ENCODE measurements at regions not wholly inside any gene's neighbourhood (a gene's known extent, or its start where the extent isn't known, plus 50 kb on each side); places are given as distances from the start of the nearest gene placed in this dataset.

DNA sequence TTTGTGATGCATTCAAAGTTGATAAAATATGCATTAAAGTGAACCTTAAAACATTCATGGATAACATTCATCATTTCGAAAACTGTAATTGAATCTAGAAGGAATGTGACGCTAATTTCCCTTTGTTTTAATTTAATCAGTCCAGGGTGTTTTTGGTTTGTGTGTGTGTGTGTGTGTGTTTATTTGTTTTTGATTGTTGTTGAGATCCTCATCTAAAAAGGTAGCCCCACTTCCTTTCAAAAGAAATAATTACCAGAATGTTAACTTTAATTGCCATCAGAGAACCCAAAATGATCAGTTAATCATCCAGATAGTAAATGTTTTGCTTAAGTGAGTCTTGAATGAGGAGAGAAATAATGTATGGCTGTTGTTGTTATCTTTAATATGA is 74.5 kb upstream of the PTPRZ1 start:
- Histone ChIP-seq H3K27me3 (no peaks in the 10 kb centered on the region), H3K27ac (no peak overlapping the region), H3K4me3 (no peak overlapping the region), H3K4me1 (peaks cover 5% of the 10 kb centered on the region), H3K9me3 (no peaks in the 10 kb centered on the region), H3K36me3 (no peaks in the 10 kb centered on the region)
- intact Hi-C loops (cut with DNase I), result no loop called here
- TF ChIP-seq POLR2A (IDR thresholded peaks at IDR 0.05) (no peak), POLR2AphosphoS5 (IDR thresholded peaks at IDR 0.05; ENCODE audit: insufficient read depth in 1 of 2, low read depth in 1 of 2) (no peak)
- TF ChIP-seq, protein P1, sequence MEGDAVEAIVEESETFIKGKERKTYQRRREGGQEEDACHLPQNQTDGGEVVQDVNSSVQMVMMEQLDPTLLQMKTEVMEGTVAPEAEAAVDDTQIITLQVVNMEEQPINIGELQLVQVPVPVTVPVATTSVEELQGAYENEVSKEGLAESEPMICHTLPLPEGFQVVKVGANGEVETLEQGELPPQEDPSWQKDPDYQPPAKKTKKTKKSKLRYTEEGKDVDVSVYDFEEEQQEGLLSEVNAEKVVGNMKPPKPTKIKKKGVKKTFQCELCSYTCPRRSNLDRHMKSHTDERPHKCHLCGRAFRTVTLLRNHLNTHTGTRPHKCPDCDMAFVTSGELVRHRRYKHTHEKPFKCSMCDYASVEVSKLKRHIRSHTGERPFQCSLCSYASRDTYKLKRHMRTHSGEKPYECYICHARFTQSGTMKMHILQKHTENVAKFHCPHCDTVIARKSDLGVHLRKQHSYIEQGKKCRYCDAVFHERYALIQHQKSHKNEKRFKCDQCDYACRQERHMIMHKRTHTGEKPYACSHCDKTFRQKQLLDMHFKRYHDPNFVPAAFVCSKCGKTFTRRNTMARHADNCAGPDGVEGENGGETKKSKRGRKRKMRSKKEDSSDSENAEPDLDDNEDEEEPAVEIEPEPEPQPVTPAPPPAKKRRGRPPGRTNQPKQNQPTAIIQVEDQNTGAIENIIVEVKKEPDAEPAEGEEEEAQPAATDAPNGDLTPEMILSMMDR (IDR thresholded peaks at IDR 0.05), result no peak
- no peak for DNase-seq (ENCODE audit: extremely low spot score in 2 of 2)

DNA sequence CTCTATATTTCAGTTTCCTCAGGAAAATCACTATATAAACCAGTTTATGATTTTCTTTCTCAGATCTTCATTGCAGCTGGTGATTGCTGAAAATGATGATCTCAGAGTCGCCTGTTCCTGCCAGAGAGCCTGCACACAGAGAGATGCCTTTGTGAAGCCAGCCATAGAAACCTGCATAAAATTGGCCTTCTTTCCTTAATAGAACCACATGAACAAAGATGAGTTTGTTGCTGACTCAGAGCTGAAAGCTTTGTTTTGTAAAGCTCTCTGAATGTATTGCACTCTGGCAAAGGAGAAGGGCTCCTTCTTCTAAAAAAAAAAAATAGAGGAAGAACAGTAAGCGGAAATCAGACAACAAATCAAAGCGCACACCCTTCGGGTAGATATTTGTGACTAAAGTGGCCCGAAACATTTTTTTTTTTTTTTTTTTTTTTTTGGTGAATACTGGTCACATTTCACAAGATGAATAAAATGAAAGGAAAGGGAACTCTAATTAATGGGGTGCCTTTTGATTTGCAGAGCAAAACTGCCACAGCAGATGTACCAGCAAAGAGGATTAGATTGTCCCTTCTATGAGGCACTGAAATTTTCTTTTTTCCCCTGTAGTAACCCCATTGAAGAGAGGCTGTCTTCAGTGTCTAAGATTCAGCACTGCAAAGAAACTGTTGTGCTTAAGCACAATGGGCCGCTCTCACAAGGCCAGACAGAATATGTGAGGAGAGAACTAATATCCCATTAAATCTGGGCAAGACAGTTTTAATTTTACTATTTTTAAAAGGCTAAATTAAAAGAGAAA is 75.1 kb upstream of the PTPRZ1 start:
- Histone ChIP-seq H3K36me3 (no peaks in the 10 kb centered on the region), H3K27ac (no peak overlapping the region), H3K4me1 (peaks cover 5% of the 10 kb centered on the region), H3K27me3 (no peaks in the 10 kb centered on the region), H3K9me3 (no peaks in the 10 kb centered on the region), H3K4me3 (no peak overlapping the region)
- no peak for DNase-seq (ENCODE audit: extremely low spot score in 2 of 2)
- intact Hi-C loops (cut with DNase I), result no loop called here
- TF ChIP-seq POLR2A (IDR thresholded peaks at IDR 0.05) (no peak), POLR2AphosphoS5 (IDR thresholded peaks at IDR 0.05; ENCODE audit: insufficient read depth in 1 of 2, low read depth in 1 of 2) (peak in 1 of 2 donors; percentile 57)

DNA sequence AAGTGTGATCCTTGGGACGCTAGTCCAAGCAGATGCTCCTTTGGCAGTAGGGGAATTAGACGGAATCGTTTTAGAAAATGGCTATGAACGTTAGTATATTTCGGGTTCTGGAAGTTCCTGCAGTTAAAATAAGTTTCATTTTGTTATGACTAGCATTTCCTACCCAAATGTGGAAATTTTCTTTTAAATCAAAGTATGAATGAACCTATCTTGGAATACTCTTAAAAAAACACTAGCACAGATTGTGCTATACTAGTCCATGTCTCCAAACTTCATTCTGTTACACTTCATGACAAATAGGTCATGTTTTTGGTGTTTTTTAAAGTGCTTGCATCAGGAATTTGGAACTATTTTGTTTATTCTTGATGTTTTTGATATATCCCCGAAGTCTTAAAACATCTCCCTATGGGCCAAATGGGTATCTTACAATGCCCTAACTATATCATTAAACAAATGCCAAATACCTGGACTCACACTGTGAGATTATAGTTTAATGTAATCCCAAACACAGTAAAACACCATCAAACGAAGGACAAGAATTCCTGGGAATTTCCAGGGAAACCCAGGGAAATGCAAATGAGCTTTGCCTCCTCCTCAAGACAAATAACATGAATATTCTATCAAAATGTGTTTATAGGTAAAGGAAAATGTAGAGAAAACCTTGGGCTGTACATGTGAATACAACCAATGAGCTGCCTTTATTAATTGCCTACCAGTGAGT is 75.9 kb upstream of the PTPRZ1 start:
- Histone ChIP-seq H3K36me3 (no peaks in the 10 kb centered on the region), H3K4me3 (no peak overlapping the region), H3K27ac (no peak overlapping the region), H3K9me3 (no peaks in the 10 kb centered on the region), H3K4me1 (peaks cover 5% of the 10 kb centered on the region), H3K27me3 (no peaks in the 10 kb centered on the region)
- DNase-seq (ENCODE audit: extremely low spot score in 2 of 2), result no peak
- no peak for TF ChIP-seq POLR2A (IDR thresholded peaks at IDR 0.05)
- TF ChIP-seq, protein P1 (IDR thresholded peaks at IDR 0.05), result no peak
- TF ChIP-seq POLR2AphosphoS5 (IDR thresholded peaks at IDR 0.05; ENCODE audit: insufficient read depth in 1 of 2, low read depth in 1 of 2), result no peak
- intact Hi-C loops (cut with DNase I), result no loop called here

DNA sequence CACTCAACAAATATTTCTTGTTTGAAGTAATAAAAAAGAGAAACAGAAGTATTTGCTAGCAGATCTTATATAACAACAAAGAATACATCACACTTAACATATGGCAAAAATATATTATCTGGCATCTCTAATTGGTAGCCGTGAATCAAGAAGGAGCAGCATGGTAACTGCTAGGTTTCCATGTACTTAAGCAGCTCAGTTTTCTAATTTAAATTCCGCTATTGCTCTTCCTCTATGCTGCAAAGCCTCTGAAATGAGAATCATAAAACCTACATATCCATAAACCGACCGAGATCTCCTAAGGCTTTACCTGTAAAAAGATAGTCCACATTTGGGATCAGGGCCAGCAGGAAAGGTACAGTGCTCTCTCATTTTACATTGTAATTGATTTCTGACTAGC is 76.6 kb upstream of the PTPRZ1 start:
- no peak overlapping the region for H3K4me3 ChIP-seq
- no peak for DNase-seq (ENCODE audit: extremely low spot score in 2 of 2)
- TF ChIP-seq POLR2AphosphoS5 (IDR thresholded peaks at IDR 0.05; ENCODE audit: insufficient read depth in 1 of 2, low read depth in 1 of 2), result no peak
- TF ChIP-seq POLR2A (IDR thresholded peaks at IDR 0.05), result no peak
- TF ChIP-seq, protein P1 (IDR thresholded peaks at IDR 0.05), result no peak
- H3K9me3 ChIP-seq, result no peaks in the 10 kb centered on the region
- H3K27ac ChIP-seq, result no peak overlapping the region
- peaks cover 5% of the 10 kb centered on the region for H3K4me1 ChIP-seq
- no peaks in the 10 kb centered on the region for H3K36me3 ChIP-seq
- intact Hi-C loops (cut with DNase I), result no loop called here
- H3K27me3 ChIP-seq, result no peaks in the 10 kb centered on the region

DNA sequence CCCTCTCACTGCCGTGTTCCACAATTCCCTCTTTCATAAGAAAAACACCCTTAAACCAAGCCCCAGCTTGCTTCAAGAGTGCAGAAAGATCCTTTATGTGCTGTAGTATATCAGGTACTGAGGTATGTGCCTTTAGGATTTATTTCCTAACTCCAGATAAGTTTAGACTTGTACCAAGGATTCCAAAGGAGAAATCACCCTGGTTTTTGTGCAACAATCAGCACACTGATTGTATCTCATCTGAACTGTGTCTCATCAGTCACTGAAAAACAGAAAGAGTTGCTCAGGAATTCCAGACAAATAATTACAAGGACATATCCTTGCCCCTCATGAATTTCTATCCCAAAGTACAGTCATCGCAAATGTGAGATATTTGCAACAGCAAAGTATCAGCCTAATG is 77.2 kb upstream of the PTPRZ1 start:
- Histone ChIP-seq H3K27me3 (no peaks in the 10 kb centered on the region), H3K9me3 (no peaks in the 10 kb centered on the region), H3K4me3 (no peak overlapping the region), H3K4me1 (peaks cover 5% of the 10 kb centered on the region), H3K27ac (no peak overlapping the region), H3K36me3 (no peaks in the 10 kb centered on the region)
- TF ChIP-seq POLR2A (IDR thresholded peaks at IDR 0.05) (no peak), POLR2AphosphoS5 (IDR thresholded peaks at IDR 0.05; ENCODE audit: insufficient read depth in 1 of 2, low read depth in 1 of 2) (peak in 1 of 2 donors; percentile 53)
- intact Hi-C loops (cut with DNase I), result no loop called here
- DNase-seq (ENCODE audit: extremely low spot score in 2 of 2), result no peak

DNA sequence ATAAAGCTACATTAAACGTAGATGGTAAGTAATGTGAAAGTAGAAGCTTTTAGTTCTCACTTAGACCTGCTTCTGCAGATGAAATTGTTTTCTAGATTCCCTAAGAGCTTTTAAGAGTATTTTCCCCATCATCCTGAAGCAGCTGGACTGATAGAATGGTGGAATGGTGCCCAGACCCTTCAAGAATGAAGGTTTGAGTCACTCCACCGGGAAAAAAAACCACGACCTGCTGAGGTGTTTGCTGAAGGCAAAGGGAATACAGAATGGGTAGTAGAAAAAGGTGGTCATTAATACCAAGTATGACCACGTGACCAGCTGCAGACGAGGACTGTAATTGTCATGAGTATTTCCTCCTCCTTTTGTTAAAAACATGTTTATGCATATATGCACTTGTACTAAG is 79.2 kb upstream of the PTPRZ1 start:
- intact Hi-C loops (cut with DNase I), result no loop called here
- Histone ChIP-seq H3K27me3 (no peaks in the 10 kb centered on the region), H3K36me3 (no peaks in the 10 kb centered on the region), H3K9me3 (no peaks in the 10 kb centered on the region), H3K4me3 (no peak overlapping the region), H3K4me1 (peaks cover 5% of the 10 kb centered on the region), H3K27ac (no peak overlapping the region)
- no peak for TF ChIP-seq POLR2A (IDR thresholded peaks at IDR 0.05)
- no peak for TF ChIP-seq POLR2AphosphoS5 (IDR thresholded peaks at IDR 0.05; ENCODE audit: insufficient read depth in 1 of 2, low read depth in 1 of 2)
- TF ChIP-seq, protein P1 (IDR thresholded peaks at IDR 0.05), result no peak
- no peak for DNase-seq (ENCODE audit: extremely low spot score in 2 of 2)
